ENCODE measurements at regions not wholly inside any gene's neighbourhood (a gene's known extent, or its start where the extent isn't known, plus 50 kb on each side); places are given as distances from the start of the nearest gene placed in this dataset.

DNA sequence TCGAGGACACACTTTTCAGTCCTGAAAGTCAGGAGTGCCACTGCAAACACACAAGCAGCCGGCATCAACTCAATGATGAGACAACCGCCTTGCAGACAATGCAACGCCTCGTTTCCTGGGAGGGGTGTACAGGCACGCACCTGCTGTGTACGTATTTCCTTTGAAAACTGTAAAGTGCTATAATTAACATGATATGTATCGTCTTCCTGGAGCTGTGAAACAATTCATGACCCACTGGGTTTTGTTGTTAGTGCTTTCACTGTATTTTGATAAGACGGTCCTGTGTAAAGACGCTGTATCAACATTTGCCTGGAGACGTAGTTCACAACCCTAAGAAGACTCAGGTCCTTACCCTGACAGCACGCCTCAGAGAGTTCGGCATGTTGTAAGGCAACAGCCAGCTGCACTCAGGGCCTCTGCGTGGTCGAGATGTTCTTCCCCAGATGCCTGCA is 105.7 kb upstream of the ANO1 start:
- H3K9me3 ChIP-seq, result no peaks in the 10 kb centered on the region
- H3K36me3 ChIP-seq, result no peaks in the 10 kb centered on the region
- H3K4me1 ChIP-seq, result no peaks in the 10 kb centered on the region
- TF ChIP-seq, protein P1, sequence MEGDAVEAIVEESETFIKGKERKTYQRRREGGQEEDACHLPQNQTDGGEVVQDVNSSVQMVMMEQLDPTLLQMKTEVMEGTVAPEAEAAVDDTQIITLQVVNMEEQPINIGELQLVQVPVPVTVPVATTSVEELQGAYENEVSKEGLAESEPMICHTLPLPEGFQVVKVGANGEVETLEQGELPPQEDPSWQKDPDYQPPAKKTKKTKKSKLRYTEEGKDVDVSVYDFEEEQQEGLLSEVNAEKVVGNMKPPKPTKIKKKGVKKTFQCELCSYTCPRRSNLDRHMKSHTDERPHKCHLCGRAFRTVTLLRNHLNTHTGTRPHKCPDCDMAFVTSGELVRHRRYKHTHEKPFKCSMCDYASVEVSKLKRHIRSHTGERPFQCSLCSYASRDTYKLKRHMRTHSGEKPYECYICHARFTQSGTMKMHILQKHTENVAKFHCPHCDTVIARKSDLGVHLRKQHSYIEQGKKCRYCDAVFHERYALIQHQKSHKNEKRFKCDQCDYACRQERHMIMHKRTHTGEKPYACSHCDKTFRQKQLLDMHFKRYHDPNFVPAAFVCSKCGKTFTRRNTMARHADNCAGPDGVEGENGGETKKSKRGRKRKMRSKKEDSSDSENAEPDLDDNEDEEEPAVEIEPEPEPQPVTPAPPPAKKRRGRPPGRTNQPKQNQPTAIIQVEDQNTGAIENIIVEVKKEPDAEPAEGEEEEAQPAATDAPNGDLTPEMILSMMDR (IDR thresholded peaks at IDR 0.05; ENCODE audit: low read depth, low read length), result no peak
- H3K4me3 ChIP-seq (ENCODE audit: low read depth, low read length), result no peak overlapping the region
- H3K27me3 ChIP-seq, result no peaks in the 10 kb centered on the region
- DNase-seq, result no peak

DNA sequence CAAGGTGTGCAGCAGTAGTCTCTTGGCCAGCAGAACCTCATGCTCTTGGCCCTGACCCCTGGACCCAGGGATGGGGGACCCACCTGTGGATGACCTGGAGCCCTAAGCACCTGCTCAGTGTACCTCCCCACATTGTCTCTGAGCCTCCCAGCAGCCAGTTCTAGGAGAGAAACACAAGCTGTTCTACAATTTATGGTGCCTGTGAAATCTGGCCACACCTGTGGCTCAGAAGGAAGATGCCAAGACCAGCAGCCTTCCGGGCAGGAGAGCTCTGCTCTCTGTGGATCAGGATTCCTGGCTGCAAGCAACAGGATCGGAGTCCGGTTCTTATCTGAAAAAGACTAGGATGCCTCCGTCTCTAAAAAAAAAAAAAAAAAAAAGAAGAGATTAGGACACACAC is 103.6 kb upstream of the ANO1 start:
- Histone ChIP-seq H3K4me3 (ENCODE audit: low read depth, low read length) (no peak overlapping the region), H3K36me3 (no peaks in the 10 kb centered on the region), H3K27me3 (no peaks in the 10 kb centered on the region), H3K9me3 (no peaks in the 10 kb centered on the region), H3K4me1 (no peaks in the 10 kb centered on the region)
- no peak for DNase-seq
- TF ChIP-seq, protein P1 (IDR thresholded peaks at IDR 0.05; ENCODE audit: low read depth, low read length), result no peak

DNA sequence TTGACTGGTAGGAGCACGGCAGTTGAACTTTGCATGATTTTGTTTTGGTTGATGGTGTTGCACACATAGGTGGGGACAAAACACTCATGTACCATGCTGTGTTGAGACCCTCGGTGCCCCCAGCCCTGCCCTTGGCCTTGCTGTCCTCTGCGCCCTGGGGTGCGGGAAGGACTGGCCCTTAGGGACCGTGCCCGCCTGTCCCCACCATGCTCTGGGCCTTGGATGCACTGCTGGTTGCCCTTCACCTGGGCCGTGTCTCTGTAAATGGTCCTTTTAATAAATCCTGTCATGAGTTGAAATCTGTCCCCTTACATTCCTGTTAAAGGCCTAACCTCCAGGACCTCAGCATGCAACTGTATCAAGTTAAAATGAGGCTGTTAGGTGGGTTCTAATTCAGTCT is 102.3 kb upstream of the ANO1 start:
- no peaks in the 10 kb centered on the region for H3K27me3 ChIP-seq
- H3K4me3 ChIP-seq (ENCODE audit: low read depth, low read length), result no peak overlapping the region
- no peaks in the 10 kb centered on the region for H3K36me3 ChIP-seq
- TF ChIP-seq, protein P1 (IDR thresholded peaks at IDR 0.05; ENCODE audit: low read depth, low read length), result no peak
- no peak for DNase-seq
- no peaks in the 10 kb centered on the region for H3K4me1 ChIP-seq
- no peaks in the 10 kb centered on the region for H3K9me3 ChIP-seq

DNA sequence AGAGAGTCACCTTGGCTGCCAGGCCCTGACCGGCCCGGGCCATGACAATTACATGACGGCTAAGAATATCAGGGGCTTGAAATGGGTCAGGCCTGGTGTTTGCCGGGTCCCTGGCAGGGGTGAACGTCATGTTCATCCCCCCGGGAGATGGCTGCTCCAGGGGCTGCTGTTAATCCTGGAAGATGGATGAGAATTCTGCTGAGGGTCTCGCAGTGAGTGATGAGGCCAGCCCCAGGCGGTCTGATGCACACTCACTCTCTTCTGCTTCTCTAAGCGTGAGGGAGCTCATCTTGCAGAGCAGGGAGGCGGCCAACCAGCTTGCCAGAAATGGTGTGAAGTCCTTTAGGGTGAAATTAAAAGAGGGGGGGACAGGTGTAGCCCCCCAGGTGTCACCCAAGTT is 101.3 kb upstream of the ANO1 start:
- Histone ChIP-seq H3K36me3 (no peaks in the 10 kb centered on the region), H3K4me3 (ENCODE audit: low read depth, low read length) (no peak overlapping the region), H3K9me3 (no peaks in the 10 kb centered on the region), H3K4me1 (no peaks in the 10 kb centered on the region), H3K27me3 (no peaks in the 10 kb centered on the region)
- TF ChIP-seq, protein P1 (IDR thresholded peaks at IDR 0.05; ENCODE audit: low read depth, low read length), result no peak
- DNase-seq, result no peak

DNA sequence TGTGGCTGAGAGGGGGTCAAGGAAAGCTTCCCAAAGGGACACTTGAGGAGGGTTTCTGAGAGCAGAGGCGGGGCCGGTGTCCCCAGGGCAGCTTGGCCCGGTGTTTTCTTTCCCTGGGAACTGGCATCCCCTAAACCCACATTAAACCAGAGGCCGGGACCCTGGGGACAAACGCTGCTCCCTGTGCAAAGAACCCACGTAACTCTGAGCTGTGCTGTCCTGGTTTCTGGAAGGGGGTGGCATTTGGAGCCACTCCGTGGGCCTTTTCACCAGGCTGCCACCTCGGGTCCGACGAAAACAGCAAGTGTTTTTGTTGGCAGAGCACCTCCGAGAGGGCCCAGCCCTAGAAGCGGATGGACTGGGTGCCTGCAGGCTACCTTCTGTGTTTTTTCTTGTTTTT is 100.2 kb upstream of the ANO1 start:
- Histone ChIP-seq H3K4me1 (no peaks in the 10 kb centered on the region), H3K36me3 (no peaks in the 10 kb centered on the region), H3K4me3 (ENCODE audit: low read depth, low read length) (no peak overlapping the region), H3K9me3 (no peaks in the 10 kb centered on the region), H3K27me3 (no peaks in the 10 kb centered on the region)
- TF ChIP-seq, protein P1 (IDR thresholded peaks at IDR 0.05; ENCODE audit: low read depth, low read length), result no peak
- DNase-seq, result no peak

DNA sequence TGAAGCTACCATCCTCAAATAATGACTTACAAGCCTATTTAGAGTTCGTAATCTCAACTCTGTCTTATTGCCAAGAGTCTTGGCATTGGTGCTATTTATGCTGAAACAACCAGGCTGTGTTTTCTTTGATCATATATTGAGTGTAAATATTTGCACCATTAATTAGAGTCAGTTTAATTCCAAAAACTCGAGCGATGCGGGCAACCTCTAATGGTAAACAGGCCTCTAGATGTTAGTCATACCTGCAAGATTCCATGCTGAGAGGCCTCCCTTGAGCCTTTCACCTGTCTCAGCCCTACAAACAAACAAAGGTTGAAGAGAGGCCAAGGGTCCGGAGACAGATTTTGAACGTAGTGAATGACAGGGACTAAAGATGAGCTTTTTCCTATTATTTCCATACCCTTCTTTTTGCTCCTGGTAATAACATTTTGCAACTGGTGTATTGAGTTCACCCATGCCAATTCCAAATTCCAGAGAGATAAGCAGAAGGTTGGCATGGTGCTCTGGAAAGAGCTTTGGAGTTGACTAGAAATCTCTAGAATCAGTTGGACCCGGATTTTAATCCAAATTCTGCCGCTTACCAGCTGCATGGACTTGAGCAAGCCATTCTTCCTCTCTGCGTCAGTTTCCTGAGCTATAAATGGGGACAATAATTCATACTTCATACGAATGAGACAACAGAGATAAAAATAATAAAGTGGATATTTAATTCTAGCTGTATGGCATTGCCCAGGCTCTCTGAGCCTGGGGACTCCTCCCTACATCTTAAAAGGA is 99.1 kb upstream of the ANO1 start:
- no peaks in the 10 kb centered on the region for H3K4me1 ChIP-seq
- no peaks in the 10 kb centered on the region for H3K9me3 ChIP-seq
- no peak for DNase-seq
- H3K4me3 ChIP-seq (ENCODE audit: low read depth, low read length), result no peak overlapping the region
- no peaks in the 10 kb centered on the region for H3K27me3 ChIP-seq
- no peaks in the 10 kb centered on the region for H3K36me3 ChIP-seq
- TF ChIP-seq, protein P1 (IDR thresholded peaks at IDR 0.05; ENCODE audit: low read depth, low read length), result no peak
